ENCODE measurements at regions not wholly inside any gene's neighbourhood (a gene's known extent, or its start where the extent isn't known, plus 50 kb on each side); places are given as distances from the start of the nearest gene placed in this dataset.
"Not testable (repeated sequence)": the region's sequence is repeated elsewhere in the genome, so short reads cannot be mapped to it uniquely, and the experiment has no call there.

- no peaks in the 10 kb centered on the region for H3K27me3 ChIP-seq
- no peak overlapping the region for H3K4me3 ChIP-seq
- H3K36me3 ChIP-seq (ENCODE audit: low read depth, missing control alignments): no peaks in the 10 kb centered on the region
- no peaks in the 10 kb centered on the region for H3K4me1 ChIP-seq
- intact Hi-C loops (cut with DNase I; ENCODE audit: low total_unique reads): no loop called here
- WGBS, 2 donors: 84% methylated on average over 6 of the region's 6 CpGs
- no peak overlapping the region for H3K27ac ChIP-seq
- TF ChIP-seq, protein P1, sequence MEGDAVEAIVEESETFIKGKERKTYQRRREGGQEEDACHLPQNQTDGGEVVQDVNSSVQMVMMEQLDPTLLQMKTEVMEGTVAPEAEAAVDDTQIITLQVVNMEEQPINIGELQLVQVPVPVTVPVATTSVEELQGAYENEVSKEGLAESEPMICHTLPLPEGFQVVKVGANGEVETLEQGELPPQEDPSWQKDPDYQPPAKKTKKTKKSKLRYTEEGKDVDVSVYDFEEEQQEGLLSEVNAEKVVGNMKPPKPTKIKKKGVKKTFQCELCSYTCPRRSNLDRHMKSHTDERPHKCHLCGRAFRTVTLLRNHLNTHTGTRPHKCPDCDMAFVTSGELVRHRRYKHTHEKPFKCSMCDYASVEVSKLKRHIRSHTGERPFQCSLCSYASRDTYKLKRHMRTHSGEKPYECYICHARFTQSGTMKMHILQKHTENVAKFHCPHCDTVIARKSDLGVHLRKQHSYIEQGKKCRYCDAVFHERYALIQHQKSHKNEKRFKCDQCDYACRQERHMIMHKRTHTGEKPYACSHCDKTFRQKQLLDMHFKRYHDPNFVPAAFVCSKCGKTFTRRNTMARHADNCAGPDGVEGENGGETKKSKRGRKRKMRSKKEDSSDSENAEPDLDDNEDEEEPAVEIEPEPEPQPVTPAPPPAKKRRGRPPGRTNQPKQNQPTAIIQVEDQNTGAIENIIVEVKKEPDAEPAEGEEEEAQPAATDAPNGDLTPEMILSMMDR (IDR thresholded peaks at IDR 0.05): no peak
- TF ChIP-seq POLR2A (IDR thresholded peaks at IDR 0.05): no peak
- no peak for DNase-seq
- H3K9me3 ChIP-seq: no peaks in the 10 kb centered on the region
Observed at GRCh38 chr22:44646668-44647067, 55.3 kb upstream of the PRR5 start.

- Histone ChIP-seq H3K9me3 (no peaks in the 10 kb centered on the region), H3K36me3 (ENCODE audit: low read depth, missing control alignments) (no peaks in the 10 kb centered on the region), H3K4me1 (no peaks in the 10 kb centered on the region), H3K27ac (no peak overlapping the region), H3K4me3 (no peak overlapping the region), H3K27me3 (no peaks in the 10 kb centered on the region)
- intact Hi-C loops (cut with DNase I; ENCODE audit: low total_unique reads): no loop called here
- no peak for DNase-seq
- TF ChIP-seq POLR2A (IDR thresholded peaks at IDR 0.05): no peak
- TF ChIP-seq, protein P1 (IDR thresholded peaks at IDR 0.05): no peak
- WGBS, 2 donors: 92 to 95% methylated on average over 13 of the region's 13 CpGs
Observed at GRCh38 chr22:44646141-44646540, 55.9 kb upstream of the PRR5 start.

- H3K4me1 ChIP-seq: peaks cover under 1% of the 10 kb centered on the region
- H3K27ac ChIP-seq: no peak overlapping the region
- no peak for DNase-seq
- no peaks in the 10 kb centered on the region for H3K36me3 ChIP-seq (ENCODE audit: low read depth, missing control alignments)
- no peaks in the 10 kb centered on the region for H3K27me3 ChIP-seq
- WGBS, 2 donors: 59 to 68% methylated on average over 11 of the region's 11 CpGs
- H3K9me3 ChIP-seq: no peaks in the 10 kb centered on the region
- intact Hi-C loops (cut with DNase I; ENCODE audit: low total_unique reads): no loop called here
- no peak for TF ChIP-seq POLR2A (IDR thresholded peaks at IDR 0.05)
- TF ChIP-seq, protein P1 (IDR thresholded peaks at IDR 0.05): no peak
- H3K4me3 ChIP-seq: no peak overlapping the region
Observed at GRCh38 chr22:44645531-44645930, 56.5 kb upstream of the PRR5 start.

- Histone ChIP-seq H3K27ac (no peak overlapping the region), H3K9me3 (no peaks in the 10 kb centered on the region), H3K4me1 (peaks cover 5% of the 10 kb centered on the region), H3K4me3 (no peak overlapping the region), H3K27me3 (no peaks in the 10 kb centered on the region), H3K36me3 (ENCODE audit: low read depth, missing control alignments) (no peaks in the 10 kb centered on the region)
- intact Hi-C loops (cut with DNase I; ENCODE audit: low total_unique reads): no loop called here
- TF ChIP-seq, protein P1 (IDR thresholded peaks at IDR 0.05): no peak
- TF ChIP-seq POLR2A (IDR thresholded peaks at IDR 0.05): no peak
- DNase-seq: no peak
- 52 to 62% methylated on average over 4 of the region's 4 CpGs for whole genome bisulfite sequencing, 2 donors
Observed at GRCh38 chr22:44645083-44645482, 56.9 kb upstream of the PRR5 start.

GRCh38 chr22:44643526-44644101, 58.4 kb upstream of the PRR5 start:
- H3K27ac ChIP-seq; intact Hi-C loops (cut with DNase I; ENCODE audit: low total_unique reads); H3K36me3 ChIP-seq (ENCODE audit: low read depth, missing control alignments); H3K4me3 ChIP-seq; H3K27me3 ChIP-seq; DNase-seq; H3K9me3 ChIP-seq: not testable (repeated sequence)
- WGBS, 2 donors: 92 to 95% methylated on average over 19 of the region's 19 CpGs
- H3K4me1 ChIP-seq: peaks cover 20% of the 10 kb centered on the region

Data from testis (tissue), 2 donors.